Lung (tissue), 11 donors: ENCODE measurements at regions not wholly inside any gene's neighbourhood (a gene's known extent, or its start where the extent isn't known, plus 50 kb on each side); places are given as distances from the start of the nearest gene placed in this dataset.

Experiments used
- ATAC-seq: fragments of 200-7000 bp; cut with Tn5 transposase; one replicate; pipeline ENCODE4 v1.9.1; 2020; ENCODE audit warnings: moderate number of reproducible peaks; ENCODE audit not compliant: insufficient read depth, low FRiP score
- DNase-seq, 3 donors: peaks; one replicate each; pipeline ENCODE4 v3.0.0-alpha.2; 2013 to 2017
- H3K27ac ChIP-seq, 2 donors: one replicate each; pipeline ENCODE4 v1.5.1; 2013; ENCODE audit warnings: mild to moderate bottlenecking in 2 of 2, moderate library complexity in 2 of 2, control low read depth in 1 of 2, inconsistent platforms in 1 of 2, low read depth in 1 of 2, low read length in 1 of 2
- H3K27me3 ChIP-seq, 3 donors: one replicate each; pipeline ENCODE4 v1.5.1; 2013; ENCODE audit warnings: low read length in 2 of 3; ENCODE audit not compliant: control insufficient read depth in 3 of 3, insufficient read depth in 3 of 3
- H3K36me3 ChIP-seq, 4 donors: one replicate each; pipeline ENCODE4 v1.5.1; 2013; ENCODE audit warnings: low read length in 4 of 4, mild to moderate bottlenecking in 1 of 4, moderate library complexity in 1 of 4; ENCODE audit not compliant: control insufficient read depth in 4 of 4, insufficient read depth in 4 of 4
- H3K4me1 ChIP-seq, 5 donors: one replicate each; pipeline ENCODE4 v1.5.1; 2013; ENCODE audit warnings: low read length in 5 of 5, mild to moderate bottlenecking in 2 of 5, moderate library complexity in 1 of 5; ENCODE audit not compliant: control insufficient read depth in 5 of 5, insufficient read depth in 5 of 5
- H3K4me3 ChIP-seq: one replicate; pipeline ENCODE4 v1.5.1; 2013; ENCODE audit warnings: mild to moderate bottlenecking, control low read depth, moderate library complexity
- H3K9ac ChIP-seq, 2 donors: one replicate each; pipeline ENCODE4 v1.5.1; 2013; ENCODE audit warnings: low read length in 2 of 2, control low read depth in 1 of 2; ENCODE audit not compliant: insufficient read depth in 1 of 2
- H3K9me3 ChIP-seq, 4 donors: one replicate each; pipeline ENCODE4 v1.5.1; 2013; ENCODE audit warnings: low read length in 3 of 4, mild to moderate bottlenecking in 1 of 4, moderate library complexity in 1 of 4; ENCODE audit not compliant: control insufficient read depth in 4 of 4, insufficient read depth in 3 of 4
- CTCF ChIP-seq: IDR thresholded peaks from 2 replicates; pipeline ENCODE4 v1.5.1; 2012; ENCODE audit warnings: mild to moderate bottlenecking; ENCODE audit errors: control extremely low read depth, extremely low read depth
- WGBS, 2 donors: extraction: QIAGEN DNeasy Blood & Tissue Kit; methylation state at CpG; one replicate each; pipeline ENCODE4 v1.1.7; 2013; 5-methylcytosine and 5-hydroxymethylcytosine counted together
- donor health status: control.
- donor health status: control.
- donor health status: Bipolar disorder and iron deficiency.
- donor health status: healthy.
- donor health status: DM: yes; HTN: yes; CAD: no.

GRCh38 chr7:81621893-81622292 is 148.0 kb downstream of the HGF start:
- H3K4me1 ChIP-seq = peaks cover 0 to 20% (median 4%) of the 10 kb centered on the region in 5 donors
- no peaks in the 10 kb centered on the region for H3K36me3 ChIP-seq
- 55 to 69% methylated on average over 1 of the region's 1 CpG for WGBS, 2 donors
- ATAC-seq (no peak), DNase-seq (no peak)
- no peak for TF ChIP-seq CTCF
- H3K9me3 ChIP-seq = no peaks in the 10 kb centered on the region
- H3K27ac ChIP-seq = no peak overlapping the region
- no peaks in the 10 kb centered on the region for H3K27me3 ChIP-seq
- H3K4me3 ChIP-seq = no peak overlapping the region
- no peak overlapping the region for H3K9ac ChIP-seq

GRCh38 chr7:81618396-81619014 is 151.3 kb downstream of the HGF start:
- no peaks in the 10 kb centered on the region for H3K27me3 ChIP-seq
- H3K27ac ChIP-seq = no peak overlapping the region
- H3K9me3 ChIP-seq = no peaks in the 10 kb centered on the region
- H3K36me3 ChIP-seq = no peaks in the 10 kb centered on the region
- 82 to 91% methylated on average over 4 of the region's 4 CpGs for WGBS, 2 donors
- DNase-seq (no peak), ATAC-seq (no peak)
- H3K4me1 ChIP-seq = peaks cover 0 to 4% (median 0%) of the 10 kb centered on the region in 5 donors
- H3K9ac ChIP-seq = no peak overlapping the region
- H3K4me3 ChIP-seq = no peak overlapping the region
- TF ChIP-seq CTCF = no peak

- ATAC-seq = no peak
- Histone ChIP-seq H3K9me3 (no peaks in the 10 kb centered on the region), H3K27me3 (no peaks in the 10 kb centered on the region), H3K36me3 (no peaks in the 10 kb centered on the region), H3K9ac (no peak overlapping the region), H3K4me3 (no peak overlapping the region), H3K27ac (no peak overlapping the region), H3K4me1 (peaks cover 0 to 4% (median 0%) of the 10 kb centered on the region in 5 donors)
- no peak for DNase-seq
- TF ChIP-seq CTCF = no peak
- WGBS, 2 donors = 75 to 90% methylated on average over 3 of the region's 3 CpGs
These were observed 152.9 kb downstream of the HGF start for GRCh38 chr7:81616951-81617350.

- no peak overlapping the region for H3K9ac ChIP-seq
- H3K36me3 ChIP-seq = no peaks in the 10 kb centered on the region
- no peak for TF ChIP-seq CTCF
- no peaks in the 10 kb centered on the region for H3K4me1 ChIP-seq
- peaks cover 0 to 2% (median 0%) of the 10 kb centered on the region in 4 donors for H3K9me3 ChIP-seq
- ATAC-seq (no peak), DNase-seq (no peak)
- H3K4me3 ChIP-seq = no peak overlapping the region
- no peaks in the 10 kb centered on the region for H3K27me3 ChIP-seq
- 94 to 98% methylated on average over 1 of the region's 1 CpG for WGBS, 2 donors
- no peak overlapping the region for H3K27ac ChIP-seq
These were observed 158.0 kb downstream of the HGF start for GRCh38 chr7:81611805-81612204.
